Epithelial cell of esophagus (primary cell): ENCODE measurements at regions not wholly inside any gene's neighbourhood (a gene's known extent, or its start where the extent isn't known, plus 50 kb on each side); places are given as distances from the start of the nearest gene placed in this dataset.

Experiments
- DNase-seq: peaks from one replicate; pipeline ENCODE4 v3.0.0; 2010; ENCODE audit warnings: low read depth
- H3K4me3 ChIP-seq: 2 replicates; pipeline ENCODE4 v1.5.1; 2011; ENCODE audit warnings: mild to moderate bottlenecking, low read length, control low read depth
- TF ChIP-seq, protein P1 (sequence below): IDR thresholded peaks from 2 replicates; pipeline ENCODE4 v1.5.1; 2011; ENCODE audit warnings: low read depth, mild to moderate bottlenecking, low read length, control low read depth, inconsistent platforms; ENCODE audit not compliant: insufficient read depth; ENCODE audit errors: missing control alignments

DNA sequence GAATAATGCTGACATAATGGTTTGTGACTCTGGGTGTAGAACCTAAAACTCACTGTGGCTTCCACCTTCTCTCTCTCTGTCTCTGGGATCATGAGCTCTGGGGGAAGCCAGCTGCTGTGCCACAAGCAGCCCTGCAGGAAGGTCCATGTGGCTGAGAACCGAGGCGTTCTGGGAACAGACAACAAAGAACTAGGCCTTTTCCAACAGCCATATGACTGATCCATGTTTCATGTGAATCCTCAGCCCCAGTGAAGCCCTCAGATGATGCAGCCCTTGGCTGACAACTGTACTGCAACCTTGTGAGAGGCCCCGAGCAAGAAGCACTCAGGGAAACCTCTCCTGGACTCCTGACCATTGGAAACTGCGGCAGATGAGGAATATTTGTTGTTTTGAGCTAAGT is 56.6 kb downstream of the HLA-G start:
- TF ChIP-seq, protein P1, sequence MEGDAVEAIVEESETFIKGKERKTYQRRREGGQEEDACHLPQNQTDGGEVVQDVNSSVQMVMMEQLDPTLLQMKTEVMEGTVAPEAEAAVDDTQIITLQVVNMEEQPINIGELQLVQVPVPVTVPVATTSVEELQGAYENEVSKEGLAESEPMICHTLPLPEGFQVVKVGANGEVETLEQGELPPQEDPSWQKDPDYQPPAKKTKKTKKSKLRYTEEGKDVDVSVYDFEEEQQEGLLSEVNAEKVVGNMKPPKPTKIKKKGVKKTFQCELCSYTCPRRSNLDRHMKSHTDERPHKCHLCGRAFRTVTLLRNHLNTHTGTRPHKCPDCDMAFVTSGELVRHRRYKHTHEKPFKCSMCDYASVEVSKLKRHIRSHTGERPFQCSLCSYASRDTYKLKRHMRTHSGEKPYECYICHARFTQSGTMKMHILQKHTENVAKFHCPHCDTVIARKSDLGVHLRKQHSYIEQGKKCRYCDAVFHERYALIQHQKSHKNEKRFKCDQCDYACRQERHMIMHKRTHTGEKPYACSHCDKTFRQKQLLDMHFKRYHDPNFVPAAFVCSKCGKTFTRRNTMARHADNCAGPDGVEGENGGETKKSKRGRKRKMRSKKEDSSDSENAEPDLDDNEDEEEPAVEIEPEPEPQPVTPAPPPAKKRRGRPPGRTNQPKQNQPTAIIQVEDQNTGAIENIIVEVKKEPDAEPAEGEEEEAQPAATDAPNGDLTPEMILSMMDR: no peak
- DNase-seq: no peak
- no peak overlapping the region for H3K4me3 ChIP-seq

DNA sequence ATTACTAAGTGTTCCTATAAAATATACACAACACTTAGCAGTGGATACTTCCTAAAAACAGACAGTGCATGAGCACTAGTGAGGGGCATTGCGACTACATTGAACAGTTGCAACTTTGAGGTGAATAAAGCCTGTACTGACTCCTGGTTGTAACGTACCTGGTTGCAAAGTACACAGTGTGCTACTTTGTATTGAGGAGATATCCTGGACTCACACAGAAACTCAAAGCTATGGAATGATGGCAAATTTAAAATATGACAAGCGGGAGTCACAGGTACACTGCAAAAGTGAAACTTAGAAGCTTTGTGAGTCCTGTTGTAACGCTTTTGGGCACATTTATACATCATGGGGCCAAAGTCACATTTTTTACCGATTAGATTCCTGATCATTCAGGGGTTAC is 55.6 kb upstream of the HLA-A start:
- no peak overlapping the region for H3K4me3 ChIP-seq
- TF ChIP-seq, protein P1: no peak

DNA sequence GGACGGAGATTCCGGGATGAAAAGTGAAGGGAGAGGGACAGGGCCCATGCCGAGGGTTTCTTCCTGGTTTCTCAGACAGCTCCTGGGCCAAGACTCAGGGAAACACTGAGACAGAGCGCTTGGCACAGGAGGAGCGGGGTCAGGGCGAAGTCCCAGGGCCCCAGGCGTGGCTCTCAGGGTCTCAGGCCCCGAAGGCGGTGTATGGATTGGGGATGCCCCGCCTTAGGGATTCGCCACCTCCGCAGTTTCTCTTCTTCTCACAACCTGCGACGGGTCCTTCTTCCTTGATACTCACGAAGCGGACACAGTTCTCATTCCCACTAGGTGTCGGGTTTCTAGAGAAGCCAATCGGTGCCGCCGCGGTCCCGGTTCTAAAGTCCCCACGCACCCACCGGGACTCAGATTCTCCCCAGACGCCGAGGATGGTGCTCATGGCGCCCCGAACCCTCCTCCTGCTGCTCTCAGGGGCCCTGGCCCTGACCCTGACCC is 55.0 kb upstream of the HLA-A start:
- peak; percentile 33 for DNase-seq
- H3K4me3 ChIP-seq: peak overlapping the region; percentile 55
- TF ChIP-seq, protein P1: no peak

More for the DNA sequence above, 55.6 kb upstream of the HLA-A start:
- DNase-seq: no peak

DNA sequence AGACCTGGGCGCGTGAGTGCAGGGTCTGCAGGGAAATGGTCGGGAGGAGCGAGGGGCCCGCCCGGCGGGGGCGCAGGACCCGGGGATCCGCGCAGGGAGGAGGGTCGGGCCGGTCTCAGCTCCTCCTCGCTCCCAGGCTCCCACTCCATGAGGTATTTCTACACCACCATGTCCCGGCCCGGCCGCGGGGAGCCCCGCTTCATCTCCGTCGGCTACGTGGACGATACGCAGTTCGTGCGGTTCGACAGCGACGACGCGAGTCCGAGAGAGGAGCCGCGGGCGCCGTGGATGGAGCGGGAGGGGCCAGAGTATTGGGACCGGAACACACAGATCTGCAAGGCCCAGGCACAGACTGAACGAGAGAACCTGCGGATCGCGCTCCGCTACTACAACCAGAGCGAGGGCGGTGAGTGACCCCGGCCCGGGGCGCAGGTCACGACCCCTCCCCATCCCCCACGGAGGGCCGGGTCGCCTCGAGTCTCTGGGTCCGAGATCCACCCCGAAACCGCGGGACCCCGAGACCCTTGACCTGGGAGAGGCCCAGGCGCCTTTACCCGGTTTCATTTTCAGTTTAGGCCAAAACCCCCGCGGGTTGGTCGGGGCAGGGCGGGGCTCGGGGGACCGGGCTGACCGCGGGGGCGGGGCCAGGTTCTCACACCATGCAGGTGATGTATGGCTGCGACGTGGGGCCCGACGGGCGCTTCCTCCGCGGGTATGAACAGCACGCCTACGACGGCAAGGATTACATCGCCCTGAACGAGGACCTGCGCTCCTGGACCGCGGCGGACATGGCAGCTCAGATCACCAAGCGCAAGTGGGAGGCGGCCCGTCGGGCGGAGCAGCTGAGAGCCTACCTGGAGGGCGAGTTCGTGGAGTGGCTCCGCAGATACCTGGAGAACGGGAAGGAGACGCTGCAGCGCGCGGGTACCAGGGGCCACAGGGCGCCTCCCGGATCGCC is 54.2 kb upstream of the HLA-A start:
- TF ChIP-seq, protein P1: no peak
- peak; percentile 58 for DNase-seq
- H3K4me3 ChIP-seq: peak overlapping the region; percentile 55
